HG02884 (cell line): ENCODE measurements at regions not wholly inside any gene's neighbourhood (a gene's known extent, or its start where the extent isn't known, plus 50 kb on each side); places are given as distances from the start of the nearest gene placed in this dataset.

Source experiments
- ATAC-seq: cut with Tn5 transposase; IDR thresholded peaks from one replicate; pipeline ENCODE4 v1.9.1; 2021; ENCODE audit warnings: mild to moderate bottlenecking, moderate library complexity; ENCODE audit not compliant: unreplicated experiment

- ATAC-seq, result no peak
These were observed 232.0 kb upstream of the NRP1 start for GRCh38 chr10:33566426-33566825.

GRCh38 chr10:33566001-33566400, 231.5 kb upstream of the NRP1 start:
- ATAC-seq, result no peak

- no peak for ATAC-seq
These were observed 230.8 kb upstream of the NRP1 start for GRCh38 chr10:33565231-33565630.

- ATAC-seq, result no peak
These were observed 224.6 kb upstream of the NRP1 start for GRCh38 chr10:33559105-33559504.

GRCh38 chr10:33557313-33557712, 222.8 kb upstream of the NRP1 start:
- no peak for ATAC-seq

- no peak for ATAC-seq
These were observed 222.2 kb upstream of the NRP1 start for GRCh38 chr10:33556620-33557019.

- ATAC-seq, result no peak
These were observed 221.6 kb upstream of the NRP1 start for GRCh38 chr10:33556103-33556502.

- no peak for ATAC-seq
These were observed 219.5 kb upstream of the NRP1 start for GRCh38 chr10:33553748-33554571.

GRCh38 chr10:33552290-33552689, 217.8 kb upstream of the NRP1 start:
- no peak for ATAC-seq

GRCh38 chr10:33550811-33551210, 216.3 kb upstream of the NRP1 start:
- no peak for ATAC-seq

GRCh38 chr10:33547976-33548375, 213.5 kb upstream of the NRP1 start:
- ATAC-seq, result no peak

- no peak for ATAC-seq
These were observed 211.6 kb upstream of the NRP1 start for GRCh38 chr10:33546031-33546430.

GRCh38 chr10:33542752-33543505, 208.5 kb upstream of the NRP1 start:
- no peak for ATAC-seq

- ATAC-seq, result no peak
These were observed 204.6 kb upstream of the NRP1 start for GRCh38 chr10:33539116-33539515.

GRCh38 chr10:33537066-33537465, 202.6 kb upstream of the NRP1 start:
- no peak for ATAC-seq

- no peak for ATAC-seq
These were observed 202.0 kb upstream of the NRP1 start for GRCh38 chr10:33536508-33536907.

- ATAC-seq, result no peak
These were observed 201.4 kb upstream of the NRP1 start for GRCh38 chr10:33535866-33536265.

GRCh38 chr10:33534416-33534815, 199.9 kb upstream of the NRP1 start:
- ATAC-seq, result no peak

GRCh38 chr10:33533612-33534011, 199.1 kb upstream of the NRP1 start:
- no peak for ATAC-seq

GRCh38 chr10:33532901-33533300, 198.4 kb upstream of the NRP1 start:
- no peak for ATAC-seq

GRCh38 chr10:33529234-33529633, 194.8 kb upstream of the NRP1 start:
- ATAC-seq, result no peak

- no peak for ATAC-seq
These were observed 190.5 kb upstream of the NRP1 start for GRCh38 chr10:33524966-33525365.
